ENCODE measurements at regions not wholly inside any gene's neighbourhood (a gene's known extent, or its start where the extent isn't known, plus 50 kb on each side); places are given as distances from the start of the nearest gene placed in this dataset.
"Not testable (repeated sequence)": the region's sequence is repeated elsewhere in the genome, so short reads cannot be mapped to it uniquely, and the experiment has no call there.

GRCh38 chr10:61283481-61284221, 169.5 kb downstream of the TMEM26 start:
- intact Hi-C loops (cut with DNase I): loop anchor here (1.0 to 10.0 kb wide), 3 partner anchors 142 to 466 kb away; no protein-coding TSS in a partner anchor
- no peak for DNase-seq (ENCODE audit: missing footprints)
- ATAC-seq: no peak

- intact Hi-C loops (cut with DNase I): loop anchor here (5.0 to 10.0 kb wide), 2 partner anchors 318 to 466 kb away; no protein-coding TSS in a partner anchor
- DNase-seq (ENCODE audit: missing footprints) (no peak), ATAC-seq (no peak)
Measured at GRCh38 chr10:61283066-61283465, 170.1 kb downstream of the TMEM26 start.

GRCh38 chr10:61280303-61280702, 172.9 kb downstream of the TMEM26 start:
- DNase-seq (ENCODE audit: missing footprints) (no peak), ATAC-seq (no peak)
- intact Hi-C loops (cut with DNase I): loop anchor here (5.0 to 10.0 kb wide), 2 partner anchors 316 to 463 kb away; no protein-coding TSS in a partner anchor

GRCh38 chr10:61279400-61279799, 173.8 kb downstream of the TMEM26 start:
- intact Hi-C loops (cut with DNase I): no loop called here
- DNase-seq (ENCODE audit: missing footprints): no peak
- ATAC-seq: no peak

GRCh38 chr10:61278556-61278955, 174.6 kb downstream of the TMEM26 start:
- DNase-seq (ENCODE audit: missing footprints): no peak
- no peak for ATAC-seq
- intact Hi-C loops (cut with DNase I): no loop called here

- ATAC-seq (no peak), DNase-seq (ENCODE audit: missing footprints) (no peak)
- intact Hi-C loops (cut with DNase I): no loop called here
Measured at GRCh38 chr10:61272781-61273180, 180.4 kb downstream of the TMEM26 start.

GRCh38 chr10:61271127-61271780, 181.9 kb downstream of the TMEM26 start:
- DNase-seq (ENCODE audit: missing footprints) (no peak), ATAC-seq (no peak)
- intact Hi-C loops (cut with DNase I): no loop called here

GRCh38 chr10:61263518-61263917, 189.7 kb downstream of the TMEM26 start:
- ATAC-seq (no peak), DNase-seq (ENCODE audit: missing footprints) (no peak)
- intact Hi-C loops (cut with DNase I): no loop called here

GRCh38 chr10:61262486-61263261, 190.5 kb downstream of the TMEM26 start:
- ATAC-seq (no peak), DNase-seq (ENCODE audit: missing footprints) (no peak)
- intact Hi-C loops (cut with DNase I): no loop called here

- ATAC-seq (no peak), DNase-seq (ENCODE audit: missing footprints) (no peak)
- intact Hi-C loops (cut with DNase I): no loop called here
Measured at GRCh38 chr10:61257956-61258496, 195.2 kb downstream of the TMEM26 start.

- ATAC-seq (no peak), DNase-seq (ENCODE audit: missing footprints) (no peak)
- intact Hi-C loops (cut with DNase I): no loop called here
Measured at GRCh38 chr10:61257136-61257535, 196.0 kb downstream of the TMEM26 start.

- ATAC-seq; intact Hi-C loops (cut with DNase I); DNase-seq (ENCODE audit: missing footprints): not testable (repeated sequence)
Measured at GRCh38 chr10:61252326-61252725, 200.9 kb downstream of the TMEM26 start.

- no peak for ATAC-seq
- no peak for DNase-seq (ENCODE audit: missing footprints)
- intact Hi-C loops (cut with DNase I): no loop called here
Measured at GRCh38 chr10:61251089-61251488, 202.1 kb downstream of the TMEM26 start.

- ATAC-seq: no peak
- no peak for DNase-seq (ENCODE audit: missing footprints)
- intact Hi-C loops (cut with DNase I): no loop called here
Measured at GRCh38 chr10:61250131-61250530, 203.1 kb downstream of the TMEM26 start.

GRCh38 chr10:61248013-61248412, 205.2 kb downstream of the TMEM26 start:
- ATAC-seq (no peak), DNase-seq (ENCODE audit: missing footprints) (no peak)
- intact Hi-C loops (cut with DNase I): no loop called here

- ATAC-seq (no peak), DNase-seq (ENCODE audit: missing footprints) (no peak)
- intact Hi-C loops (cut with DNase I): no loop called here
Measured at GRCh38 chr10:61244261-61244775, 208.9 kb downstream of the TMEM26 start.

GRCh38 chr10:61232780-61233179, 220.4 kb downstream of the TMEM26 start:
- ATAC-seq: no peak

GRCh38 chr10:61225939-61226338, 227.2 kb downstream of the TMEM26 start:
- ATAC-seq: no peak
- intact Hi-C loops (cut with DNase I): no loop called here
- no peak for DNase-seq (ENCODE audit: missing footprints)

More at GRCh38 chr10:61232780-61233179, 220.4 kb downstream of the TMEM26 start:
- intact Hi-C loops (cut with DNase I): no loop called here
- no peak for DNase-seq (ENCODE audit: missing footprints)

- intact Hi-C loops (cut with DNase I): no loop called here
- no peak for DNase-seq (ENCODE audit: missing footprints)
- no peak for ATAC-seq
Measured at GRCh38 chr10:61223576-61223975, 229.6 kb downstream of the TMEM26 start.

All from Right ventricle myocardium inferior (tissue), 1 donor.